LNCaP clone FGC (cell line): ENCODE measurements at regions not wholly inside any gene's neighbourhood (a gene's known extent, or its start where the extent isn't known, plus 50 kb on each side); places are given as distances from the start of the nearest gene placed in this dataset.

ENCODE experiments used
- DNase-seq: peaks from one replicate; pipeline ENCODE4 v3.0.0-alpha.2; 2011; ENCODE audit warnings: low read depth
- H3K4me3 ChIP-seq: 2 replicates; pipeline ENCODE4 v1.5.1; 2011; ENCODE audit warnings: mild to moderate bottlenecking, low read depth, low read length, control low read depth
- TF ChIP-seq, protein P1 (sequence below): IDR thresholded peaks from 2 replicates; pipeline ENCODE4 v1.5.1; 2012; ENCODE audit warnings: mild to moderate bottlenecking; ENCODE audit not compliant: control insufficient read depth, insufficient read depth; ENCODE audit errors: extremely low read depth

DNA sequence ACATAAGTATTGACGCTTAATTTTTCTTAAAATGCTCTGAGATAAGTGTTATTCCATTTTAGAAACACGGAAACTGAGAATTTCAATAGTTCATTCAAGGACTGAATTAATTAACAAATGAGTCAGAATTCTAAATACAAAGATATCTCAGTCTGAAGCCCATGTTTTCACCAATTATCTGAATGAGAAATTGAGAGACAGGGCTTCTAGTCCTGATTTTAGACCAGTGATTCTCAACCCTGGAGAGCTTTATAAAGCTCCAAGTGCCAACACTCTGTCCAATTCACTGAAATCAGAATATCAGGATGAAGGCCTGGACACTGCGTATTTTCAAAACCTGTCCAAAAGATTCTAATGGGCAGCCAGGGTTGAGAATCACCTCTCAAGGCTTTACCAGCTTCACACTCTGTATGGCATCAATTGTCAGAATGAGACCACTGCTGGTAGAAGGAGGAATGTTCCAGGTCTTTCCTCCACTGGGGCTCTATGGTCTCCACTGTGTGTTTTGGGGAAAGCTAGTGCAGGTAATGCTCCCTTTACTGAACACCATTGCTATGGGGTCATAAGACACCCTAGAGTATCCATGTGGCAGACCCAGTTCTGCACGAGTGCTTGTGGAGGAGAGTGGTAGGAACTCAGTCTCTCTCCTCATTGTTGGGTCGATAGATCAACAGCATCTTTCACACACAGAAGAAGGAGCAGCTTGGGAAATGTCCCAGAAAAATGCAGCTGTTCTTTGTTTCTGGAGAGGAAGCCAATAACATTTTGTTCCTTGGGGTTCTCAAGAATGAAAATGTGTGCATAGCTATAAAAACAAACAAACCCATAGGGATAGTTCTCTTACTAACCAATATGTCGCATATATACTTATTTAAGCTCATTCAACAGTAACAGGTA, 99.7 kb upstream of the OSMR start:
- no peak for DNase-seq
- TF ChIP-seq, protein P1, sequence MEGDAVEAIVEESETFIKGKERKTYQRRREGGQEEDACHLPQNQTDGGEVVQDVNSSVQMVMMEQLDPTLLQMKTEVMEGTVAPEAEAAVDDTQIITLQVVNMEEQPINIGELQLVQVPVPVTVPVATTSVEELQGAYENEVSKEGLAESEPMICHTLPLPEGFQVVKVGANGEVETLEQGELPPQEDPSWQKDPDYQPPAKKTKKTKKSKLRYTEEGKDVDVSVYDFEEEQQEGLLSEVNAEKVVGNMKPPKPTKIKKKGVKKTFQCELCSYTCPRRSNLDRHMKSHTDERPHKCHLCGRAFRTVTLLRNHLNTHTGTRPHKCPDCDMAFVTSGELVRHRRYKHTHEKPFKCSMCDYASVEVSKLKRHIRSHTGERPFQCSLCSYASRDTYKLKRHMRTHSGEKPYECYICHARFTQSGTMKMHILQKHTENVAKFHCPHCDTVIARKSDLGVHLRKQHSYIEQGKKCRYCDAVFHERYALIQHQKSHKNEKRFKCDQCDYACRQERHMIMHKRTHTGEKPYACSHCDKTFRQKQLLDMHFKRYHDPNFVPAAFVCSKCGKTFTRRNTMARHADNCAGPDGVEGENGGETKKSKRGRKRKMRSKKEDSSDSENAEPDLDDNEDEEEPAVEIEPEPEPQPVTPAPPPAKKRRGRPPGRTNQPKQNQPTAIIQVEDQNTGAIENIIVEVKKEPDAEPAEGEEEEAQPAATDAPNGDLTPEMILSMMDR: no peak
- H3K4me3 ChIP-seq: no peak overlapping the region

DNA sequence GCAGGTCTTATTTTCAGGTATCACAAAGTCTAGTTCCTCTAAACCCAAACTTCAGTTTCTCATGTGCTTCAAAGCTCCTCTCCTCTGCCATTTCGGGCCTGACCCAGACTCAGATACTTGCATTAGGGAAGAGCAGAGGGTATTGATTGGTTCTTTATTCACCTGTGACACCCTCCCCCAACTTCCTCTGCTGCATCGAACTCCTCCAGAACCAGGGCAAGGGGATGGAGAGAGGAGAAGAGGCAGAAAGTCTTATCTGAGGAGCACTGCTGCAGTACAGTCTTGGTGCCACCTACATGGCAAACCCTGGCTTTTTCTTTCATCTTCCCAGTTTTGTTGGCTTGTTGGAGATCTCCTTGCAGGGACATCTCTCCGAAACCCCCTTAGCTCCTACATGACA, 96.0 kb upstream of the OSMR start:
- TF ChIP-seq, protein P1: no peak
- no peak for DNase-seq
- no peak overlapping the region for H3K4me3 ChIP-seq

DNA sequence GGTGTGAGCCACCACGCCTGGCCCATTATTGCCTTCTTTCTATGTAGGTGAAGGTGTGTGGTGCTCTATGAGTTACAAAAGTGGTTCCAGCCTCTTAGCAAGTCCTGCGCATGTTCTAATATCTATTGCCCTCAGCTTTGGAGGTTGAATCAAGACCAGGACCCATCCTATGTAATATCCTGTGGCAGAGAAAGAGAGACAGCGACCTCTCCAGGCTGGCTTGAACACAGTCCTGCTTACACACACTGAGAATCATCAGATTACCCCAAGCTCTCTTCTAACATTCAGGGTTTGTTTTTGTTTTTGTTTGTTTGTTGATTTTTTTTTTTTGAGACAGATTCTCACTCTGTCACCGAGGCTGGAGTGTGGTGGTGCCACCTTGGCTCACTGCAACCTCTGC, 94.7 kb upstream of the OSMR start:
- DNase-seq: no peak
- H3K4me3 ChIP-seq: no peak overlapping the region
- TF ChIP-seq, protein P1: no peak

DNA sequence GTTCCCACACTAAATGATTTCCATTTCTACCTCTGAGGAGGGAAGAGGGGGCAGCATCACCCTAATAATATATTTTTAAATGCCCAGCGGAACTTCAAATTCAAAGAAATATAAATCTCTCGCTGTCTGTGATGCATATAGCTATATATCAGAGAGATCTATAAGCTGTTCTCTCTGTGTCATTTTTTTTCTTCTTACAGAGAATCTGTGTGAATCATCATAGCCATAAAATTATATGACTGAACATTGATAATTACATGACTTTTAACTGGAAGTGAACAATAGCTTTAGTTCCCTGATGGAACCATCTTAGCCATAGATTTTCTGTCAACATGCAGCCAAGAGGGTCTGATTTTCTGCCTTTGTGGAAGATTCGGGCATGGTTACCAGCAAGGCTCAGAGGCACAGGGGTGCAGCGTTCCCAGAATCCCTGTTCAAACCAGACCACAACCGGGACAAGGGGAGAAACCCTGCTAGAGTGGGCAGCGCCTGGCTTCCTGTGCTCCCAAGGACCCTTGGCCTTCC, 93.7 kb upstream of the OSMR start:
- DNase-seq: no peak
- TF ChIP-seq, protein P1: no peak
- H3K4me3 ChIP-seq: no peak overlapping the region

DNA sequence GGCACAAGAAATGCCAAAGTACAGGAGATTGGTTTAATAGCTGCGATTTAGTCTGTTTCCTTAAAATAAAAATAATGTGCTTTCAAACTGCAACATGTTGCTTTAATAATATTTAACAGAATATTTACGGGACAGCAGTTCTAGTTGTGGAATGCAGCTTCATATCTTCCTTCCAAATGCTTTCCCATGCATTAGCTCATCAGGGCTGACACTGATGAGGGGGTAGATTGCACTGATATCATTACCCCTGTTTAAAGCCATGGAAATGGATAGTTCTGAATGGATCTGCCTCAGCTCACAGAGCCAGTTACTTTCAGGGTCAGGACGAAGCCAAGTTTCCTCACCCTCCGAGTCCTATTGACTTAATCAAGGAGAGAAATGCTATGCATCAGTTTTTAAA, 93.2 kb upstream of the OSMR start:
- DNase-seq: no peak
- H3K4me3 ChIP-seq: no peak overlapping the region
- TF ChIP-seq, protein P1: no peak

DNA sequence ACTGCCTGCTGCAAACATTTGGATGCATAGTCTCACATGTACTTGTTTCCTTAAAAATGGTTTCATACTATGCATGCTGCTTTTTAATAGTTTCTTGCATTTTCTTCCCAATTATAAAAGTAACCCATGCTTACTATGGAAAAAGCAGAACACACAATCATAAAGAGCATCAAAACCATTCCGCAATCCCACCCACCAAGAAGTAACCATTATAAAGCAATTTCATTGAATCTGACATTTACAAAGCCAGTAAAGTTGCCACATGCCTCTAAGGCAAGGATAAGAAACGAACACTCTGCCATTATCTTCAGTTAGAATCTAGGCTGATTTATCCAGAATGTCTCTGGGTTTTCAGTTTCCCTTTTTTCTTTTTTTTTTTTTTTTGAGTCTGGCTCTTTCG, 92.7 kb upstream of the OSMR start:
- DNase-seq: no peak
- no peak overlapping the region for H3K4me3 ChIP-seq
- TF ChIP-seq, protein P1: no peak
